Endodermal cell (in vitro differentiated cells): ENCODE measurements at regions not wholly inside any gene's neighbourhood (a gene's known extent, or its start where the extent isn't known, plus 50 kb on each side); places are given as distances from the start of the nearest gene placed in this dataset.

Experiments
- DNase-seq: peaks from one replicate; pipeline ENCODE4 v3.0.0-alpha.2; 2017
- H3K27ac ChIP-seq: 2 replicates; pipeline ENCODE4 v1.5.1; 2013; ENCODE audit warnings: mild to moderate bottlenecking, low read depth, low read length, moderate library complexity
- H3K27me3 ChIP-seq: 2 replicates; pipeline ENCODE4 v1.6.1; 2013; ENCODE audit warnings: mild to moderate bottlenecking, low read length, moderate library complexity; ENCODE audit not compliant: insufficient read depth, control insufficient read depth, poor library complexity, severe bottlenecking
- H3K36me3 ChIP-seq: 2 replicates; pipeline ENCODE4 v1.7.0; 2013; ENCODE audit warnings: mild to moderate bottlenecking, low read length, moderate library complexity; ENCODE audit not compliant: control insufficient read depth, insufficient read depth
- H3K4me1 ChIP-seq: one replicate; pipeline ENCODE4 v1.7.0; 2013; ENCODE audit warnings: low read length; ENCODE audit not compliant: control insufficient read depth, insufficient read depth
- H3K4me3 ChIP-seq: 2 replicates; pipeline ENCODE4 v1.5.1; 2013; ENCODE audit warnings: mild to moderate bottlenecking, low read length, moderate library complexity
- H3K9ac ChIP-seq: 2 replicates; pipeline ENCODE4 v1.6.1; 2013; ENCODE audit warnings: mild to moderate bottlenecking, low read length, moderate library complexity; ENCODE audit not compliant: poor library complexity, severe bottlenecking; ENCODE audit errors: extremely low read depth
- H3K9me3 ChIP-seq: 2 replicates; pipeline ENCODE4 v1.6.1; 2013; ENCODE audit warnings: mild to moderate bottlenecking, low read length, moderate library complexity; ENCODE audit not compliant: control insufficient read depth
- H3K27ac Mint-ChIP-seq: 2 replicates; pipeline ENCODE4 v1.8.0; 2020; ENCODE audit warnings: mixed read lengths
- H3K27me3 Mint-ChIP-seq: 2 replicates; pipeline ENCODE4 v1.8.0; 2021; ENCODE audit warnings: mild to moderate bottlenecking, mixed read lengths; ENCODE audit not compliant: insufficient read depth
- H3K36me3 Mint-ChIP-seq: 2 replicates; pipeline ENCODE4 v1.8.0; 2020; ENCODE audit warnings: low read depth, mixed read lengths
- H3K4me1 Mint-ChIP-seq: 2 replicates; pipeline ENCODE4 v1.8.0; 2020; ENCODE audit warnings: mixed read lengths
- H3K4me3 Mint-ChIP-seq: 2 replicates; pipeline ENCODE4 v1.8.0; 2020; ENCODE audit warnings: mild to moderate bottlenecking, moderate library complexity, mixed read lengths
- H3K9me3 Mint-ChIP-seq: 2 replicates; pipeline ENCODE4 v1.8.0; 2020; ENCODE audit warnings: mild to moderate bottlenecking, mixed read lengths
- WGBS, 2 experiments: methylation state at CpG; one replicate each; pipeline versions ENCODE4 v1.1.5 to v1.1.7; 2013; ENCODE audit warnings: missing lambda C conversion rate in 2 of 2, mixed read lengths in 1 of 2; ENCODE audit not compliant: insufficient coverage in 1 of 2, insufficient read length in 1 of 2; 5-methylcytosine and 5-hydroxymethylcytosine counted together
- TF ChIP-seq, protein P1 (sequence below): fragments of 200-600 bp; sonication (generic); conservative IDR thresholded peaks from 2 replicates; pipeline ENCODE4 v1.5.0; 2021; ENCODE audit warnings: antibody characterized with exemption, mild to moderate bottlenecking

DNA sequence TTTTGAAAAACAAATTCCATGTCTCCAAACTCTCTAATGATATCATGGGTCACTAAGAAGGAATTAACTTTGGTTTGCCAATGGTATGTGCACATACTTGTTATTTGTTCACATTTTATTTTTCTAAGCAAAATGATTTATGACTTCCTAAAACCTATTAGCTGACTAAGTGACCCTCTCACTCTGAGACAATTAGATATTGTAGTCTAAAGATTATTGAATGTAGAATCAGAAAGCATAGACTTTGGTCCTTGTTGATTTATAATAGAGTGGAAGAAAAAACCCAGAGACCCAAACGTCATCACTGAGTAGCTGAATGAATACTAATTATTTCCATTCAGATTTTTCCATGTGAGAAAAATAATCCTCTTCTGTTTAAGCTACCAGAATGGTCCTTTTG is 243.5 kb upstream of the ANO3 start:
- no peaks in the 10 kb centered on the region for H3K36me3 ChIP-seq
- H3K36me3 Mint-ChIP-seq: no peaks in the 10 kb centered on the region
- H3K27me3 Mint-ChIP-seq: no peaks in the 10 kb centered on the region
- H3K4me1 Mint-ChIP-seq: no peaks in the 10 kb centered on the region
- no peak overlapping the region for H3K4me3 ChIP-seq
- no peaks in the 10 kb centered on the region for H3K4me1 ChIP-seq
- no peaks in the 10 kb centered on the region for H3K27me3 ChIP-seq
- DNase-seq: no peak
- 83 to 100% methylated on average over 1 of the region's 1 CpG for WGBS, 2 experiments
- no peak overlapping the region for H3K27ac Mint-ChIP-seq
- TF ChIP-seq, protein P1, sequence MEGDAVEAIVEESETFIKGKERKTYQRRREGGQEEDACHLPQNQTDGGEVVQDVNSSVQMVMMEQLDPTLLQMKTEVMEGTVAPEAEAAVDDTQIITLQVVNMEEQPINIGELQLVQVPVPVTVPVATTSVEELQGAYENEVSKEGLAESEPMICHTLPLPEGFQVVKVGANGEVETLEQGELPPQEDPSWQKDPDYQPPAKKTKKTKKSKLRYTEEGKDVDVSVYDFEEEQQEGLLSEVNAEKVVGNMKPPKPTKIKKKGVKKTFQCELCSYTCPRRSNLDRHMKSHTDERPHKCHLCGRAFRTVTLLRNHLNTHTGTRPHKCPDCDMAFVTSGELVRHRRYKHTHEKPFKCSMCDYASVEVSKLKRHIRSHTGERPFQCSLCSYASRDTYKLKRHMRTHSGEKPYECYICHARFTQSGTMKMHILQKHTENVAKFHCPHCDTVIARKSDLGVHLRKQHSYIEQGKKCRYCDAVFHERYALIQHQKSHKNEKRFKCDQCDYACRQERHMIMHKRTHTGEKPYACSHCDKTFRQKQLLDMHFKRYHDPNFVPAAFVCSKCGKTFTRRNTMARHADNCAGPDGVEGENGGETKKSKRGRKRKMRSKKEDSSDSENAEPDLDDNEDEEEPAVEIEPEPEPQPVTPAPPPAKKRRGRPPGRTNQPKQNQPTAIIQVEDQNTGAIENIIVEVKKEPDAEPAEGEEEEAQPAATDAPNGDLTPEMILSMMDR: no peak
- no peaks in the 10 kb centered on the region for H3K9me3 ChIP-seq
- H3K27ac ChIP-seq: no peak overlapping the region
- no peak overlapping the region for H3K9ac ChIP-seq
- no peaks in the 10 kb centered on the region for H3K9me3 Mint-ChIP-seq
- H3K4me3 Mint-ChIP-seq: no peak overlapping the region

DNA sequence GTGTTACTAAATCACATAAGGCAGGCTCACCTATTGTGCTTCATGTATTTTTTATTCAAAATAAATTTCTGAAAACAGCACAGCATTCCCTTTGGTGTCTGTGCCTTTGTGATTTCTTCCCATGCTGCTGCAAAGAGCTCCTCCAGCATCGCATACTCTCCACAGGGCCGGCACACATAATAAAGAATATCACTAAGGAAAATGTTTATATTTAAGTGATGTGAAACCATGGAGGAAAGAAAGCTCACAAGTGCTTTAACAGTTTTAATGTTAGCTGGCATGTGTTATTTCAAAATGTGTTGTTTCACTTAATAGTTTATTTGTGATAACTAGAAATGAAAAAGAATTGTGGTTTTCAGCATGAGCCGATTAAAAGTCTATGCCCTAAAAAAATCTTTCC is 241.3 kb upstream of the ANO3 start:
- H3K9me3 Mint-ChIP-seq: no peaks in the 10 kb centered on the region

DNA sequence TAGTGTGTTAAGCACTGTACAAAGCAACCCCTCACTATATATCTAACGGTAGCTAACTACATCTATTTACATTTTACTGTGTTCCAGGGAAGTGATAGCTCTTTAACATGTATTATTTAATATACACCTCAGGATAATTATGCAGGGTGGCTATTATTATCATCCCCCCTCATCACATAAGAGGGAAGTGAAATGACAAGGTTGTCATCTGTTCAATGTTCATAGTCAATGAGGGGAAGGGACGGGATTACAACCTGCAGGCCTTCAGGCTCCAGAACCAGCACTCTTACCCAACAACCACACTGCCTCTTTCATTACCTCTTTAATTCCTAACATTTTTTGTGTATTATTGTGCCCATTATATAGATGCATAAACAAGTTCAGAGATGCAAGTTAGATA is 238.7 kb upstream of the ANO3 start:
- no peak overlapping the region for H3K4me3 ChIP-seq
- Mint-ChIP-seq H3K36me3 (peaks cover 3% of the 10 kb centered on the region), H3K27ac (no peak overlapping the region), H3K4me3 (no peak overlapping the region), H3K27me3 (no peaks in the 10 kb centered on the region), H3K4me1 (no peaks in the 10 kb centered on the region), H3K9me3 (no peaks in the 10 kb centered on the region)
- H3K9me3 ChIP-seq: no peaks in the 10 kb centered on the region
- H3K36me3 ChIP-seq: no peaks in the 10 kb centered on the region
- WGBS, 2 experiments: no CpG with 5 or more reads among the region's 2 CpGs
- no peak overlapping the region for H3K27ac ChIP-seq
- no peaks in the 10 kb centered on the region for H3K4me1 ChIP-seq
- no peak overlapping the region for H3K9ac ChIP-seq
- TF ChIP-seq, protein P1: no peak
- no peaks in the 10 kb centered on the region for H3K27me3 ChIP-seq
- no peak for DNase-seq

More for the DNA sequence above, 241.3 kb upstream of the ANO3 start:
- Histone ChIP-seq H3K4me3 (no peak overlapping the region), H3K9ac (no peak overlapping the region), H3K27me3 (no peaks in the 10 kb centered on the region), H3K27ac (no peak overlapping the region), H3K4me1 (no peaks in the 10 kb centered on the region), H3K36me3 (no peaks in the 10 kb centered on the region), H3K9me3 (no peaks in the 10 kb centered on the region)
- H3K4me3 Mint-ChIP-seq: no peak overlapping the region
- DNase-seq: no peak
- peaks cover 3% of the 10 kb centered on the region for H3K36me3 Mint-ChIP-seq
- H3K27ac Mint-ChIP-seq: no peak overlapping the region
- H3K4me1 Mint-ChIP-seq: no peaks in the 10 kb centered on the region
- no peaks in the 10 kb centered on the region for H3K27me3 Mint-ChIP-seq
- 90 to 92% methylated on average over 1 to 3 of the region's 3 CpGs for WGBS, 2 experiments
- TF ChIP-seq, protein P1: no peak
